IgD-negative memory B cell (primary cell): ENCODE measurements at regions not wholly inside any gene's neighbourhood (a gene's known extent, or its start where the extent isn't known, plus 50 kb on each side); places are given as distances from the start of the nearest gene placed in this dataset.

Source experiments
- H3K27ac Mint-ChIP-seq, 3 donors: one replicate each; pipeline ENCODE4 v1.8.0; 2020 to 2022; ENCODE audit warnings: mild to moderate bottlenecking in 3 of 3, mixed read lengths in 3 of 3, moderate library complexity in 1 of 3
- H3K27me3 Mint-ChIP-seq: one replicate; pipeline ENCODE4 v1.8.0; 2021; ENCODE audit warnings: mixed read lengths
- H3K36me3 Mint-ChIP-seq: one replicate; pipeline ENCODE4 v1.8.0; 2020; ENCODE audit warnings: mild to moderate bottlenecking, mixed read lengths
- H3K4me1 Mint-ChIP-seq, 3 donors: one replicate each; pipeline ENCODE4 v1.8.0; 2020 to 2022; ENCODE audit warnings: mixed read lengths in 3 of 3, mild to moderate bottlenecking in 1 of 3
- H3K4me3 Mint-ChIP-seq, 4 donors: one replicate each; pipeline ENCODE4 v1.8.0; 2020 to 2022; ENCODE audit warnings: mild to moderate bottlenecking in 4 of 4, mixed read lengths in 4 of 4, moderate library complexity in 3 of 4
- H3K9me3 Mint-ChIP-seq, 3 donors: one replicate each; pipeline ENCODE4 v1.8.0; 2020 to 2021; ENCODE audit warnings: mixed read lengths in 3 of 3, mild to moderate bottlenecking in 1 of 3

- H3K27me3 Mint-ChIP-seq, result peaks cover 1% of the 10 kb centered on the region
- H3K9me3 Mint-ChIP-seq, result peaks cover 0 to 2% (median 2%) of the 10 kb centered on the region in 3 donors
- peaks cover 11 to 21% (median 12%) of the 10 kb centered on the region in 3 donors for H3K4me1 Mint-ChIP-seq
- H3K36me3 Mint-ChIP-seq, result no peaks in the 10 kb centered on the region
- no peak overlapping the region for H3K27ac Mint-ChIP-seq
- H3K4me3 Mint-ChIP-seq, result no peak overlapping the region
Measured at GRCh38 chr3:31442755-31443154, 90.0 kb upstream of the STT3B start.

- Mint-ChIP-seq H3K9me3 (peaks cover 0 to 7% (median 4%) of the 10 kb centered on the region in 3 donors), H3K27me3 (peaks cover 1% of the 10 kb centered on the region), H3K36me3 (no peaks in the 10 kb centered on the region), H3K27ac (no peak overlapping the region), H3K4me1 (peaks cover 17 to 27% (median 17%) of the 10 kb centered on the region in 3 donors), H3K4me3 (no peak overlapping the region)
Measured at GRCh38 chr3:31444220-31445142, 88.2 kb upstream of the STT3B start.

GRCh38 chr3:31445701-31446100 lies 87.0 kb upstream of the STT3B start:
- Mint-ChIP-seq H3K36me3 (peaks cover 2% of the 10 kb centered on the region), H3K9me3 (peaks cover 0 to 9% (median 4%) of the 10 kb centered on the region in 3 donors), H3K4me3 (no peak overlapping the region), H3K27ac (no peak overlapping the region), H3K27me3 (peaks cover 3% of the 10 kb centered on the region), H3K4me1 (peaks cover 11 to 25% (median 17%) of the 10 kb centered on the region in 3 donors)

- Mint-ChIP-seq H3K4me3 (peak overlapping the region in 1 of 4 donors; percentile 66), H3K4me1 (peaks cover 6 to 20% (median 14%) of the 10 kb centered on the region in 3 donors), H3K36me3 (peaks cover 3% of the 10 kb centered on the region), H3K9me3 (peaks cover 0 to 9% (median 4%) of the 10 kb centered on the region in 3 donors), H3K27me3 (peaks cover 3% of the 10 kb centered on the region), H3K27ac (no peak overlapping the region)
Measured at GRCh38 chr3:31448035-31448881, 84.5 kb upstream of the STT3B start.

- Mint-ChIP-seq H3K27me3 (peaks cover 3% of the 10 kb centered on the region), H3K4me3 (peak overlapping the region in 1 of 4 donors; percentile 35), H3K27ac (no peak overlapping the region), H3K9me3 (peaks cover 0 to 9% (median 4%) of the 10 kb centered on the region in 3 donors), H3K4me1 (peaks cover 5 to 14% (median 8%) of the 10 kb centered on the region in 3 donors), H3K36me3 (peaks cover 3% of the 10 kb centered on the region)
Measured at GRCh38 chr3:31448882-31449243, 83.9 kb upstream of the STT3B start.

- H3K27me3 Mint-ChIP-seq, result peaks cover 3% of the 10 kb centered on the region
- H3K27ac Mint-ChIP-seq, result no peak overlapping the region
- peaks cover 0 to 9% (median 4%) of the 10 kb centered on the region in 3 donors for H3K9me3 Mint-ChIP-seq
- peaks cover 3% of the 10 kb centered on the region for H3K36me3 Mint-ChIP-seq
- peak overlapping the region in 1 of 4 donors; percentile 35 for H3K4me3 Mint-ChIP-seq
- peaks cover 5 to 9% (median 6%) of the 10 kb centered on the region in 3 donors for H3K4me1 Mint-ChIP-seq
Measured at GRCh38 chr3:31449318-31449717, 83.4 kb upstream of the STT3B start.

GRCh38 chr3:31450345-31450744 lies 82.4 kb upstream of the STT3B start:
- H3K27ac Mint-ChIP-seq, result no peak overlapping the region
- H3K27me3 Mint-ChIP-seq, result peaks cover 3% of the 10 kb centered on the region
- H3K4me1 Mint-ChIP-seq, result peaks cover 5 to 10% (median 6%) of the 10 kb centered on the region in 3 donors
- peaks cover 0 to 10% (median 4%) of the 10 kb centered on the region in 3 donors for H3K9me3 Mint-ChIP-seq
- peak overlapping the region in 1 of 4 donors; percentile 14 for H3K4me3 Mint-ChIP-seq
- peaks cover 4% of the 10 kb centered on the region for H3K36me3 Mint-ChIP-seq

GRCh38 chr3:31452495-31453106 lies 80.1 kb upstream of the STT3B start:
- Mint-ChIP-seq H3K4me1 (peaks cover 5 to 16% (median 7%) of the 10 kb centered on the region in 3 donors), H3K9me3 (peaks cover 0 to 10% (median 4%) of the 10 kb centered on the region in 3 donors), H3K27ac (no peak overlapping the region), H3K4me3 (no peak overlapping the region), H3K36me3 (peaks cover 5% of the 10 kb centered on the region), H3K27me3 (peaks cover 2% of the 10 kb centered on the region)

- peaks cover 0 to 10% (median 4%) of the 10 kb centered on the region in 3 donors for H3K9me3 Mint-ChIP-seq
- peaks cover 1% of the 10 kb centered on the region for H3K27me3 Mint-ChIP-seq
- peaks cover 5% of the 10 kb centered on the region for H3K36me3 Mint-ChIP-seq
- peaks cover 5 to 16% (median 7%) of the 10 kb centered on the region in 3 donors for H3K4me1 Mint-ChIP-seq
- H3K27ac Mint-ChIP-seq, result no peak overlapping the region
- no peak overlapping the region for H3K4me3 Mint-ChIP-seq
Measured at GRCh38 chr3:31453430-31453829, 79.3 kb upstream of the STT3B start.

- H3K27me3 Mint-ChIP-seq, result no peaks in the 10 kb centered on the region
- peaks cover 4% of the 10 kb centered on the region for H3K36me3 Mint-ChIP-seq
- H3K9me3 Mint-ChIP-seq, result peaks cover 0 to 1% (median 0%) of the 10 kb centered on the region in 3 donors
- peak overlapping the region in 1 of 4 donors; percentile 56 for H3K4me3 Mint-ChIP-seq
- H3K4me1 Mint-ChIP-seq, result peaks cover 2 to 12% (median 5%) of the 10 kb centered on the region in 3 donors
- H3K27ac Mint-ChIP-seq, result peak overlapping the region in 1 of 3 donors; percentile 29
Measured at GRCh38 chr3:31455524-31455923, 77.2 kb upstream of the STT3B start.

- H3K27ac Mint-ChIP-seq, result no peak overlapping the region
- H3K4me3 Mint-ChIP-seq, result no peak overlapping the region
- H3K4me1 Mint-ChIP-seq, result peaks cover 2 to 18% (median 9%) of the 10 kb centered on the region in 3 donors
- peaks cover 4% of the 10 kb centered on the region for H3K36me3 Mint-ChIP-seq
- H3K27me3 Mint-ChIP-seq, result no peaks in the 10 kb centered on the region
- peaks cover 0 to 5% (median 0%) of the 10 kb centered on the region in 3 donors for H3K9me3 Mint-ChIP-seq
Measured at GRCh38 chr3:31456373-31456772, 76.4 kb upstream of the STT3B start.

- peaks cover 0 to 4% (median 1%) of the 10 kb centered on the region in 3 donors for H3K9me3 Mint-ChIP-seq
- H3K27ac Mint-ChIP-seq, result peak overlapping the region; percentile 73 to 97 (median 96)
- H3K4me1 Mint-ChIP-seq, result peaks cover 17 to 32% (median 21%) of the 10 kb centered on the region in 3 donors
- peaks cover 1% of the 10 kb centered on the region for H3K36me3 Mint-ChIP-seq
- H3K4me3 Mint-ChIP-seq, result peak overlapping the region in 1 of 4 donors; percentile 4
- no peaks in the 10 kb centered on the region for H3K27me3 Mint-ChIP-seq
Measured at GRCh38 chr3:31461426-31461825, 71.3 kb upstream of the STT3B start.

GRCh38 chr3:31462050-31462569 lies 70.6 kb upstream of the STT3B start:
- peaks cover 0 to 4% (median 1%) of the 10 kb centered on the region in 3 donors for H3K9me3 Mint-ChIP-seq
- peak overlapping the region; percentile 73 to 97 (median 96) for H3K27ac Mint-ChIP-seq
- H3K4me1 Mint-ChIP-seq, result peaks cover 17 to 31% (median 21%) of the 10 kb centered on the region in 3 donors
- peaks cover 1% of the 10 kb centered on the region for H3K36me3 Mint-ChIP-seq
- H3K4me3 Mint-ChIP-seq, result peak overlapping the region; percentile 4 to 89 (median 30)
- H3K27me3 Mint-ChIP-seq, result no peaks in the 10 kb centered on the region

GRCh38 chr3:31465999-31466398 lies 66.7 kb upstream of the STT3B start:
- no peaks in the 10 kb centered on the region for H3K27me3 Mint-ChIP-seq
- peaks cover 1 to 3% (median 2%) of the 10 kb centered on the region in 3 donors for H3K9me3 Mint-ChIP-seq
- no peak overlapping the region for H3K27ac Mint-ChIP-seq
- peaks cover 13 to 25% (median 17%) of the 10 kb centered on the region in 3 donors for H3K4me1 Mint-ChIP-seq
- no peak overlapping the region for H3K4me3 Mint-ChIP-seq
- H3K36me3 Mint-ChIP-seq, result peaks cover 6% of the 10 kb centered on the region
